DMS 273 (cell line): ENCODE measurements at regions not wholly inside any gene's neighbourhood (a gene's known extent, or its start where the extent isn't known, plus 50 kb on each side); places are given as distances from the start of the nearest gene placed in this dataset.
"Not testable (repeated sequence)": the region's sequence is repeated elsewhere in the genome, so short reads cannot be mapped to it uniquely, and the experiment has no call there.

Experiments
- DNase-seq: peaks from one replicate; lab custom pipeline; 2025; ENCODE audit not compliant: unreplicated experiment; lab: John Stamatoyannopoulos, UW

GRCh38 chr4:181830404-181831035 is 412.7 kb upstream of the TENM3 start:
- DNase-seq, result no peak

GRCh38 chr4:181834071-181834470 is 409.1 kb upstream of the TENM3 start:
- DNase-seq, result no peak

- DNase-seq, result no peak
These were observed 407.9 kb upstream of the TENM3 start for GRCh38 chr4:181835348-181835747.

GRCh38 chr4:181838253-181838652 is 404.9 kb upstream of the TENM3 start:
- no peak for DNase-seq

- DNase-seq, result not testable (repeated sequence)
These were observed 399.4 kb upstream of the TENM3 start for GRCh38 chr4:181843797-181844196.

- DNase-seq, result no peak
These were observed 397.6 kb upstream of the TENM3 start for GRCh38 chr4:181845617-181846016.

GRCh38 chr4:181846934-181847333 is 396.3 kb upstream of the TENM3 start:
- no peak for DNase-seq

GRCh38 chr4:181848357-181848756 is 394.8 kb upstream of the TENM3 start:
- no peak for DNase-seq

- no peak for DNase-seq
These were observed 393.7 kb upstream of the TENM3 start for GRCh38 chr4:181849472-181849871.

- no peak for DNase-seq
These were observed 389.2 kb upstream of the TENM3 start for GRCh38 chr4:181853881-181854511.

- no peak for DNase-seq
These were observed 387.9 kb upstream of the TENM3 start for GRCh38 chr4:181855307-181855706.

GRCh38 chr4:181857471-181857870 is 385.7 kb upstream of the TENM3 start:
- not testable (repeated sequence) for DNase-seq

- DNase-seq, result no peak
These were observed 384.5 kb upstream of the TENM3 start for GRCh38 chr4:181858741-181859140.

- DNase-seq, result no peak
These were observed 383.8 kb upstream of the TENM3 start for GRCh38 chr4:181859439-181859838.

- DNase-seq, result no peak
These were observed 383.0 kb upstream of the TENM3 start for GRCh38 chr4:181860157-181860556.

- no peak for DNase-seq
These were observed 382.5 kb upstream of the TENM3 start for GRCh38 chr4:181860668-181861067.

- no peak for DNase-seq
These were observed 379.3 kb upstream of the TENM3 start for GRCh38 chr4:181863856-181864255.

GRCh38 chr4:181870326-181870725 is 372.9 kb upstream of the TENM3 start:
- no peak for DNase-seq

- DNase-seq, result no peak
These were observed 368.6 kb upstream of the TENM3 start for GRCh38 chr4:181874602-181875001.

- no peak for DNase-seq
These were observed 365.8 kb upstream of the TENM3 start for GRCh38 chr4:181877329-181877848.

- DNase-seq, result no peak
These were observed 353.2 kb upstream of the TENM3 start for GRCh38 chr4:181890031-181890430.

- DNase-seq, result no peak
These were observed 352.3 kb upstream of the TENM3 start for GRCh38 chr4:181890911-181891310.

- DNase-seq, result no peak
These were observed 346.6 kb upstream of the TENM3 start for GRCh38 chr4:181896614-181897013.
